ENCODE measurements at regions not wholly inside any gene's neighbourhood (a gene's known extent, or its start where the extent isn't known, plus 50 kb on each side); places are given as distances from the start of the nearest gene placed in this dataset.

GRCh38 chr17:72587773-72588511, 467.1 kb downstream of the SOX9 start:
- H3K9me3 ChIP-seq (ENCODE audit: control insufficient read depth in 1 of 2, insufficient read depth in 1 of 2, low read length in 2 of 2), result no peaks in the 10 kb centered on the region
- peak in 5 of 14 experiments; percentile 1 to 33 (median 27) for DNase-seq
- peaks cover 13 to 15% of the 10 kb centered on the region in 2 experiments for H3K27me3 ChIP-seq (ENCODE audit: control insufficient read depth in 1 of 2, insufficient read depth in 2 of 2, low read length in 2 of 2)
- Mint-ChIP-seq H3K9me3 (no peaks in the 10 kb centered on the region), H3K27ac (no peak overlapping the region), H3K4me1 (ENCODE audit: low read depth) (peaks cover 44% of the 10 kb centered on the region), H3K4me3 (peak overlapping the region; percentile 39), H3K27me3 (peaks cover 48% of the 10 kb centered on the region), H3K36me3 (ENCODE audit: low read depth) (no peaks in the 10 kb centered on the region)
- TF ChIP-seq CTCF (IDR thresholded peaks at IDR 0.05), result no peak
- peak; percentile 45 for ATAC-seq (ENCODE audit: poor library complexity)
- H3K36me3 ChIP-seq (ENCODE audit: insufficient read depth, low read length), result no peaks in the 10 kb centered on the region
- POLR2A ChIA-PET, result interaction anchor here (0.6 kb wide), 1 partner anchor 47 kb away, joined by 3 read pairs; no protein-coding TSS in a partner anchor
- H3K4me3 ChIP-seq (ENCODE audit: low read length), result no peak overlapping the region
- intact Hi-C loops (cut with DNase I, micrococcal nuclease), result no loop called here
- H3K4me1 ChIP-seq (ENCODE audit: insufficient read depth, low read length), result peaks cover 31% of the 10 kb centered on the region
- CTCF ChIA-PET, result interaction anchor here (1.9 kb wide), 1 partner anchor 31 kb away, joined by 5 read pairs; no protein-coding TSS in a partner anchor
- no peak overlapping the region for H3K27ac ChIP-seq (ENCODE audit: low read depth in 1 of 2, low read length in 2 of 2)

- no peak for TF ChIP-seq CTCF (IDR thresholded peaks at IDR 0.05)
- Histone ChIP-seq H3K27ac (ENCODE audit: low read depth in 1 of 2, low read length in 2 of 2) (no peak overlapping the region), H3K9me3 (ENCODE audit: control insufficient read depth in 1 of 2, insufficient read depth in 1 of 2, low read length in 2 of 2) (no peaks in the 10 kb centered on the region), H3K27me3 (ENCODE audit: control insufficient read depth in 1 of 2, insufficient read depth in 2 of 2, low read length in 2 of 2) (peaks cover 17 to 18% of the 10 kb centered on the region in 2 experiments), H3K4me3 (ENCODE audit: low read length) (no peak overlapping the region), H3K36me3 (ENCODE audit: insufficient read depth, low read length) (no peaks in the 10 kb centered on the region), H3K4me1 (ENCODE audit: insufficient read depth, low read length) (peaks cover 31% of the 10 kb centered on the region)
- DNase-seq (no peak), ATAC-seq (ENCODE audit: poor library complexity) (no peak)
- Mint-ChIP-seq H3K27ac (no peak overlapping the region), H3K4me1 (ENCODE audit: low read depth) (peaks cover 44% of the 10 kb centered on the region), H3K4me3 (no peak overlapping the region), H3K9me3 (no peaks in the 10 kb centered on the region), H3K27me3 (peaks cover 55% of the 10 kb centered on the region), H3K36me3 (ENCODE audit: low read depth) (no peaks in the 10 kb centered on the region)
- ChIA-PET CTCF (no interaction called here), POLR2A (interaction anchor here (0.8 kb wide), 1 partner anchor 139 kb away, joined by 3 read pairs; no protein-coding TSS in a partner anchor)
- intact Hi-C loops (cut with DNase I, micrococcal nuclease), result no loop called here
Observed at GRCh38 chr17:72588561-72588960, 467.7 kb downstream of the SOX9 start.

- TF ChIP-seq CTCF (IDR thresholded peaks at IDR 0.05), result no peak
- Histone ChIP-seq H3K27ac (ENCODE audit: low read depth in 1 of 2, low read length in 2 of 2) (no peak overlapping the region), H3K4me3 (ENCODE audit: low read length) (no peak overlapping the region), H3K4me1 (ENCODE audit: insufficient read depth, low read length) (peaks cover 31% of the 10 kb centered on the region), H3K36me3 (ENCODE audit: insufficient read depth, low read length) (no peaks in the 10 kb centered on the region), H3K27me3 (ENCODE audit: control insufficient read depth in 1 of 2, insufficient read depth in 2 of 2, low read length in 2 of 2) (peaks cover 19 to 21% of the 10 kb centered on the region in 2 experiments), H3K9me3 (ENCODE audit: control insufficient read depth in 1 of 2, insufficient read depth in 1 of 2, low read length in 2 of 2) (no peaks in the 10 kb centered on the region)
- ATAC-seq (ENCODE audit: poor library complexity) (peak; percentile 37), DNase-seq (peak in 4 of 14 experiments; percentile 18 to 62 (median 42))
- H3K9me3 Mint-ChIP-seq, result no peaks in the 10 kb centered on the region
- intact Hi-C loops (cut with DNase I, micrococcal nuclease), result no loop called here
- POLR2A ChIA-PET, result interaction anchor here (0.8 kb wide), 1 partner anchor 138 kb away, joined by 3 read pairs; no protein-coding TSS in a partner anchor
- H3K27ac Mint-ChIP-seq, result no peak overlapping the region
- CTCF ChIA-PET, result no interaction called here
- peak overlapping the region; percentile 40 for H3K4me3 Mint-ChIP-seq
- H3K27me3 Mint-ChIP-seq, result peaks cover 56% of the 10 kb centered on the region
- no peaks in the 10 kb centered on the region for H3K36me3 Mint-ChIP-seq (ENCODE audit: low read depth)
- H3K4me1 Mint-ChIP-seq (ENCODE audit: low read depth), result peaks cover 44% of the 10 kb centered on the region
Observed at GRCh38 chr17:72588961-72589360, 468.1 kb downstream of the SOX9 start.

All from CD4-positive, alpha-beta T cell (primary cell).